CD4-positive, alpha-beta T cell treated with Interleukin-1 beta for 1 hour (primary cell): ENCODE measurements at regions not wholly inside any gene's neighbourhood (a gene's known extent, or its start where the extent isn't known, plus 50 kb on each side); places are given as distances from the start of the nearest gene placed in this dataset.
"Not testable (repeated sequence)": the region's sequence is repeated elsewhere in the genome, so short reads cannot be mapped to it uniquely, and the experiment has no call there.

Experiments used
- DNase-seq, 2 donors: peaks; one replicate each; pipeline ENCODE4 v3.0.0-alpha.2; 2020 to 2022

DNA sequence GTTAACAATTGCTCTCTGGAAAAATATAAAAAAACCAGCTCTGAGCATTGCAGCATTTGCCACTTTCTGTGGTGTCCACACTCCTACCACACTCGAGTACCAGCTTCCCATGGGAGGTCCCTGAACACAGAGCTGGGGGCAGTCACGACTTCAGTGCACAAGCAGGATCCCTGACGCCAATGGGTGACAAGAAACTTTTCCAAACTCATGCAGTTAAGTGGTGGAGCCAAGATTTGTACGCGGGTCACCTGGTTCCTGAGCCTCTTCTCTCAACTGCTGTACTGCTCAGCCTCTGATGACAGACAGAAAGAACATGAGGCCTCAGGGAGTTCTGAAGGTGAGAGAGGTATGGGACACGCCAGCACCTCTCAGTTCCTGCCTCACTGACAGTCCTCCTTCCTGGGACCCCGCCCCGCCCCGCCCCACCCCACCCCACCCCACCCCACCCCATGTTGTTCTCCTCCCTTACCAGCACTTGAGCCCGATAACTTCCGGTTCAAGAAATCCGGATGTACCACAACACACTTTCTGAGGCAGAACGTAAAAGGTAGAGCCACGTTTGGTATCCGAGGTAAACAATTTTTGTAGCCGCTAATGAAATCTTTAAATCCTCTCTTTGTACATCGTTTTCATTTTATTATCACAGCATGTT, 287.6 kb downstream of the MYCN start:
- no peak for DNase-seq

DNA sequence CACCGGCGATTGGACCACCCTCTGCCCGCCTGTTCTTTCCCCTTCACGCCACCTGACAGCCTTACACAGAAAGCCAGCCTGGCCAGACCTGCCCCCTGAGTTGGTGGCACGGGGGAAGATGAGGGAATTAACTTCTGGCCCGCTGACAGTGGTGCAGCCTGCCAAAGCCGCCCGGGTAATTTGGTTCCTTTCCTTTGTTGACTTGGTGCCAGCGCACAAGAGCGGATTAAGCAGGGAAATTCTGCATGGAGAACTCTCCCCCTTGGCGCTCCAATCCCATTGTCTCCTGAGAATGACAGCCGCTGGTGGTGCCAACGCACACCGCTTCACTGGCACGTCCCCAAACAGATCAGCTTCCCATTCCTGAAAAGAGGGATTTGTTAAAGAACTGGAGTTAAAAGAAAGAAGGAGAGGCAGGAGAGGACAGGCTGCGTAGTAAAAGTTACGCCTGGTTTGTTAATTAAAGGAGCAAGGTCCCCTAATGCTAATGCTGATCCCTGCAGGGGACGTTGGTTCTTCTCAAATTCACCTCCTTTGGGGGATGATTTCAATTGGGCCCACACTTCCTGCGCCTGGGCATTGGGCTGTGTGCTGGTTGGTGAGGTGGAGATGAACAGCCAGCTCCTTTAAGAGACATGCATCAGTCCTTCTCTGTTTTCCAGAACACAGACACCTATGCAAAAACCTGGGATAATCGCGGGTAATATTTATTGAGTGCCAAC, 286.8 kb downstream of the MYCN start:
- DNase-seq: no peak

GRCh38 chr2:16226381-16226780, 286.0 kb downstream of the MYCN start:
- no peak for DNase-seq

GRCh38 chr2:16225545-16225944, 285.2 kb downstream of the MYCN start:
- DNase-seq: no peak

DNA sequence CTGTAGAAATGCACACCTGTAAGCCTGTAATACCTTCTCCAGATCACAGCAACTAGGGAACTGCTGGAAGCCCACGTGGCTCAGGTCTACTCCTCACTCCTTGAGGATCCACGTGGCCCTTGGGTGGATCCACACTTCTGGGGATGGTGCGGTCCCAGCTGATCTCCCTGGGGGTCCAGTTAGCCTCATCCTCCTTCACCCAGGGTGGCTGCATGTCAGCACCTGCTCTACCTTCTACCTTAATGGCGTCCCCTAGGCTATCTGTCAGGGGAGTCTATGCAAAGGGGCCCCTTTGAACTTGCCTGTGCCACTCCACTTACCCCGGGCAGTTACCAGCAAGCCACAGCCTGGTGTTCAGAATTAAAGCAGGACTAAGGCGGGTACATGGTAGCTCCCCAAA, 284.7 kb downstream of the MYCN start:
- DNase-seq: no peak

GRCh38 chr2:16224298-16225045, 284.1 kb downstream of the MYCN start:
- DNase-seq: no peak

GRCh38 chr2:16223841-16224177, 283.5 kb downstream of the MYCN start:
- no peak for DNase-seq

DNA sequence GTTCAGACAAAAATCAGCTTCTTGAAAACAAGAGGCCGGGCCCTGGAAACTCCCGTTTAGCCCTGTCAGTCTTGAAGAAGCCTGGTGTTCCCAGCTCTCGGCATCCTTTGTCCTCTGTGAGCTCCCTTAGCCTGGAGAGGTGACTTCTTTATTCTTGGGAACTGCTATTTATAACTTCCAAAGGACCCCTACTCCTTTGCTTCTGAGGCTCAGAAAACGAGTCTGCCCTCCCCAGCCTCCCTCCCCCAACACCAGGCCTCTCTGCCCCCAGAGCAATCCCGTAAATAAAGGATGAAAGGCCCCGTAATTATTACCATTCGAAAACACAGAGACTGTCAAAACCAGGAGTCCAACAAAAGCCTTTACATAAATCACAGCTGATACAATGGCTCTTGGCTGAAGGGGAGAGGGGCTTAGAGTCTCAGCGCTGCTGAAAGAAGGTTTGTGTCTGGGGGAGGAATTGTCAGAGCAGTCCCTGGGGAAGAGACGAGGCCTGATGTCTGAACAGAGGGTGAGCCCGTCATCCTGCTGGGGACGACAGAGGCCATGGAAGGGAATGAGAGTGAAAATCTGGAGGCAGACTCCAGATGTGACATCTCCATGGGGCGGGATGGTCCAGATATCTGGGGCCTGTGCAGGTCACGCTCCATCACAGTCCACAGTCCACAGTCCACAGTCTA, 283.0 kb downstream of the MYCN start:
- DNase-seq: no peak

GRCh38 chr2:16222326-16222725, 282.0 kb downstream of the MYCN start:
- DNase-seq: no peak

GRCh38 chr2:16221461-16222010, 281.2 kb downstream of the MYCN start:
- DNase-seq: no peak

GRCh38 chr2:16219292-16219975, 279.1 kb downstream of the MYCN start:
- DNase-seq: no peak

DNA sequence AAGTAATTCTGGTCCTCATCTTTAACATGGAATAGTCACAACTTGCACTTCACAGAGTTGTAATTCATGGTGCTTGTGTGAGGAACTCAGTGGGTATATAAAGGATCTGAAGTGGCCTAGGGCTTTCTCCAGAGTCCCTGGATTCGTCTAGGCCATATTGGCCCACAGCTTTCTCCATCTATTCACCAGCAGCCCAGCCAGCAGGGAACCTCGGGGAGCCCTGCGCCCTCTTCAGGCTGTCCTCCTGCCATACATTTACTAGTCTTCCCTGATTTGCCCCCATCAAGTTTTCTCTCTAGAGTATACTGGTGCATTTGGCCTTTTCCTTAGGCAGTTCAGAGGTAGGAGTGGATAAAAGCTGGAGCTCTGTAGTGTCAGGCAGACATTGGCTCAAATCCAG, 278.3 kb downstream of the MYCN start:
- DNase-seq: no peak

- DNase-seq: no peak
Observed at GRCh38 chr2:16218161-16218560, 277.8 kb downstream of the MYCN start.

DNA sequence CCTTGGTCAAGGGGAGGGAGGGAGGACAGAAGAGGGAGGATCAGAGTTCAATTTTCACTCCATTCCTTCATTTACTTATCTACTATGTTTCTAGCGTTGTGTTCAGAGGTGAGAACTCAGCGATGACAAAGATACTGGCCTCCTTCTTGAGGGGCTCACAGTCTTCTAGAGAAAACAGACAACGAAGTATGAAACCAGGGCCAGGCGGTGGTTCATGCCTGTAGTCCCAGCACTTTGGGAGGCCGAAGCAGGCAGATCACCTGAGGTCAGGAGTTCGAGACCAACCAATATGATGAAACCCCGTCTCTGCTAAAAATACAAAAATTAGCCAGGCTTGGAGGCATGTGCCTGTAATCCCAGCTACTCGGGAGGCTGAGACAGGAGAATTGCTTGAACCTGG, 277.4 kb downstream of the MYCN start:
- DNase-seq: not testable (repeated sequence)

DNA sequence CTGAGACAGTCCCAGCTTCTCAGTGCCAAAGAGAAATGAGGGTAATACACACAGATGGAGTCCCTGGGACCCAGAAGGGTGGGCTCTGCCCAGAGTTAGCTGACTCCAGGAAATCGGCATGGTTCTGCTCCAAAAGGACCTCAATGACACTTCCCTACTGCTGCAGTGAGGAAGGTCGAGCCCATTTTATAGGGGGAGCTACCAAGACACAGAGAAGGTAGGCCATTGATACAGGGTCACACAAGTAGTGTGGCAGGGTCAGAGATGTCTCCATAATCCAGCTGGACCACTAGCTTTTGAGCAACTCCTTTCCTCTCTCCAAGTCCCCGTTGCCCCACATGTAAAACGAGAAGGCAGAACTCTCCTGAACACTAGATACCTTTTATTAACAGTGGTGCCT, 276.9 kb downstream of the MYCN start:
- DNase-seq: no peak

- DNase-seq: no peak
Observed at GRCh38 chr2:16216558-16216945, 276.2 kb downstream of the MYCN start.

- no peak for DNase-seq
Observed at GRCh38 chr2:16215902-16216557, 275.7 kb downstream of the MYCN start.

DNA sequence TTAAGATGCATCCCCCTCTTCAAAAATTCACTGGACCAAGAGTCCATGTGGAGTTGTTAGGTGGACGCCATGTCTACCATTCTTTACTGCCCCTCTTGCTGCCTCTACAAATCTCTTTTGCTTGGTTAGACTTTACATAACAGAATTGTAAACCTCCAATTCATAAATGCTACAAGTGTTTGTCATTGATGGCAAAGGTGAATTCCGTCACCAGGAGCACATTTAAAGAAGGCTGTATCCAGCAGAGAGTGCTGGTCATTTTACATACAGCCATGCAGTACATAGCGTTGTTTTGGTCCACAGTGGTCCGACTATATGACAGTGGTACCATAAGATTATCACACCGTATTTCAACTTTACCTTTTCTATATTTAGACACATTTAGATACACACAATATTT, 274.5 kb downstream of the MYCN start:
- no peak for DNase-seq

DNA sequence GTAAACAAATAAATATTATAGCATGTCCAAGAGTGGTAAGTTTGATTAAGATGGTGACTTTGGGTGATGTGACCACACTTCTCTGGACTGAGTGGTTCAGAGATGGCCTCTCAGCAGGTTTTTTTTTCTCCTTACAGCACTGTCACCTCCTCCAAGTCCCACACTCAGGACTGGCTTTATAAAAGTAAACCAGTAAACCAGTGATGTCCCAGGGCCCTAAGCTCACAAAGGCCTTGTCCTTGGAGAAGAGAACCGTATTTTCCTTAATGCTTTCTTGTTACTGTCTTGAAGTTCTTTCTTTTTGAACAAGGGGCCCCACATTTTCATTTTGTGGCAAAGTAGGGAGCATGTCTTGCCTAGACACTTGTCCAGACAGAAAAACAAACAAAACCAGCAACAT, 274.0 kb downstream of the MYCN start:
- no peak for DNase-seq

- DNase-seq: no peak
Observed at GRCh38 chr2:16212321-16212720, 272.0 kb downstream of the MYCN start.

DNA sequence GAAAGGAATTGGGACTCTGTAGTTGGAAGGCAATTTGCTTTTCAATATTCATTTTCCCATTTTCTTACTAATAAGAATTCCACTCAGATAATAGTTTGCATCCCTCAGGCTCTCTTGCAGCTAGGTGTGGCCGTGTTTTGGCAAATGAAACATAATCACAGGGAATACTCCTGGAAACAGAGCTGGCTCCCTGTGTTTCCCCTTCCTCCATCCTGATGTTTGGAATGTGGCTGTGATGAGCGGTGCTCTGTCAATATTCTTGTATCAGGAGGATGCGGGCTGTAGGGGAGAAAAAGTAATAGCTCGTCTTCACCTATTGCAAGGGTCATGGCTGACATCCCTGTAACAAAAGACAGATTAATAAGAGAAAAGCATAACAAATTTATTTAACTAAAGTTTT, 271.0 kb downstream of the MYCN start:
- DNase-seq: no peak

DNA sequence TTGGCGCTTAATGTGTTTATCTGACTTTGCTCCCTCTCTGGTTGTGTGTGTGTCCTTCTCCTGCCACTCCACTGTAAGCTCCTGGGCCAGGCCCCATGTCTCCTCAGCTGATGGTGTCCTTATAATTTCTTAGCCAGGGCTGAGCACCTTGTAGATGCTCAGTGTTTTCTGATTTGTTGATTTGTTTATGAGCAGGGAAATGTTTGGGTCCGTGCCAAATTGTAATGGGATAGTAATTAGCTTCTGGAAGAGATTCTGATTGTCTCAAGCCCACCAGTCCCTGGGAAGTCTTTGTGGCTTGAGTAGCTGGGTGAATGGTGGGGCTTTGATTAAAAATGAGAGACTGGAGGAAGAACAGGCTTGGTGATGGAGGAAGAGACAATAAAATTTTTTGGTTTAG, 270.5 kb downstream of the MYCN start:
- no peak for DNase-seq
